ENCODE measurements at regions not wholly inside any gene's neighbourhood (a gene's known extent, or its start where the extent isn't known, plus 50 kb on each side); places are given as distances from the start of the nearest gene placed in this dataset.
"Not testable (repeated sequence)": the region's sequence is repeated elsewhere in the genome, so short reads cannot be mapped to it uniquely, and the experiment has no call there.

GRCh38 chr7:3148471-3148870 lies 104.8 kb upstream of the CARD11 start:
- TF ChIP-seq CTCF (IDR thresholded peaks at IDR 0.05); ZFX (IDR thresholded peaks at IDR 0.05; ENCODE audit: borderline replicate concordance): not testable (repeated sequence)

Data from 22Rv1 (cell line).